HepG2 (cell line): ENCODE measurements at regions not wholly inside any gene's neighbourhood (a gene's known extent, or its start where the extent isn't known, plus 50 kb on each side); places are given as distances from the start of the nearest gene placed in this dataset.

ENCODE experiments used
- ARID2 ChIP-seq: sonication (generic); formaldehyde crosslinking; IDR thresholded peaks from 2 replicates; pipeline ENCODE4 v1.8.1; 2022; ENCODE audit warnings: mild to moderate bottlenecking, missing genetic modification reagents, borderline replicate concordance
- FOSL1 ChIP-seq: sonication (generic); formaldehyde crosslinking; IDR thresholded peaks from 2 replicates; pipeline ENCODE4 v1.9.0; 2021; ENCODE audit warnings: missing genetic modification reagents, borderline replicate concordance
- GMEB1 ChIP-seq: sonication (generic); formaldehyde crosslinking; IDR thresholded peaks from 2 replicates; pipeline ENCODE4 v1.5.1; 2020; ENCODE audit warnings: missing genetic modification reagents, mild to moderate bottlenecking, borderline replicate concordance
- GRHL1 ChIP-seq: sonication (generic); formaldehyde crosslinking; conservative IDR thresholded peaks from 2 replicates; pipeline ENCODE4 v1.8.0; 2022; ENCODE audit warnings: missing genetic modification reagents
- HIVEP1 ChIP-seq: sonication (generic); formaldehyde crosslinking; IDR thresholded peaks from 2 replicates; pipeline ENCODE4 v1.4.0; 2020; ENCODE audit warnings: mild to moderate bottlenecking, missing genetic modification reagents
- KAT2B ChIP-seq: fragments of 150-350 bp; IDR thresholded peaks from 2 replicates; pipeline ENCODE4 v1.6.1; 2014; ENCODE audit warnings: low read depth, low read length, borderline replicate concordance
- PCBP2 ChIP-seq: fragments of 200-400 bp; formaldehyde crosslinking; optimal IDR thresholded peaks from 2 replicates; pipeline ENCODE3; 2018; ENCODE audit warnings: low read length, low read depth; ENCODE audit not compliant: poor library complexity, severe bottlenecking
- RARA ChIP-seq: IDR thresholded peaks from 2 replicates; pipeline ENCODE4 v1.6.1; 2016; ENCODE audit warnings: missing genetic modification reagents, missing compliant biosample characterization
- RARG ChIP-seq: sonication (generic); formaldehyde crosslinking; IDR thresholded peaks from 2 replicates; pipeline ENCODE4 v1.4.0; 2020; ENCODE audit warnings: low read depth, mild to moderate bottlenecking, missing genetic modification reagents
- SATB2 ChIP-seq: sonication (generic); formaldehyde crosslinking; IDR thresholded peaks from 2 replicates; pipeline ENCODE4 v1.5.0; 2020; ENCODE audit warnings: missing genetic modification reagents
- SCMH1 ChIP-seq: sonication (generic); formaldehyde crosslinking; IDR thresholded peaks from 2 replicates; pipeline ENCODE4 v1.9.0; 2021; ENCODE audit warnings: missing genetic modification reagents, mild to moderate bottlenecking, borderline replicate concordance
- SOX13 ChIP-seq, 3 experiments: fragments of 450-650 bp in 1 of 3; sonication (generic) in 1 of 3; formaldehyde crosslinking in 1 of 3; IDR thresholded peaks in 2 of 3; conservative IDR thresholded peaks in 1 of 3; 2 replicates each; pipeline versions ENCODE4 v1.5.0 to v1.6.1; 2016 to 2020; ENCODE audit warnings: antibody characterized with exemption in 1 of 3, mild to moderate bottlenecking in 1 of 3, missing compliant biosample characterization in 1 of 3, missing genetic modification reagents in 1 of 3, moderate library complexity in 1 of 3
- U2AF1 ChIP-seq: fragments of 200-400 bp; formaldehyde crosslinking; optimal IDR thresholded peaks from 2 replicates; pipeline ENCODE3; 2017; ENCODE audit warnings: mild to moderate bottlenecking, low read depth, low read length
- ZNF160 ChIP-seq: sonication (generic); formaldehyde crosslinking; IDR thresholded peaks from 2 replicates; pipeline ENCODE4 v1.8.0; 2022; ENCODE audit warnings: mild to moderate bottlenecking, inconsistent platforms, missing genetic modification reagents
- ZNF230 ChIP-seq: sonication (generic); formaldehyde crosslinking; IDR thresholded peaks from 2 replicates; pipeline ENCODE4 v1.4.0; 2020; ENCODE audit warnings: mild to moderate bottlenecking, missing genetic modification reagents
- ZNF329 ChIP-seq: sonication (generic); formaldehyde crosslinking; IDR thresholded peaks from 2 replicates; pipeline ENCODE4 v1.9.0; 2021; ENCODE audit warnings: low read depth, mild to moderate bottlenecking, missing genetic modification reagents
- ZNF549 ChIP-seq: sonication (generic); formaldehyde crosslinking; IDR thresholded peaks from 2 replicates; pipeline ENCODE4 v1.5.0; 2020; ENCODE audit warnings: missing genetic modification reagents
- ZNF558 ChIP-seq: sonication (generic); formaldehyde crosslinking; IDR thresholded peaks from 2 replicates; pipeline ENCODE4 v1.9.0; 2022; ENCODE audit warnings: mild to moderate bottlenecking, missing genetic modification reagents, borderline replicate concordance
- ZNF609 ChIP-seq: sonication (generic); formaldehyde crosslinking; IDR thresholded peaks from 2 replicates; pipeline ENCODE4 v1.4.0; 2020; ENCODE audit warnings: mild to moderate bottlenecking, missing genetic modification reagents, borderline replicate concordance
- ZNF674 ChIP-seq: sonication (generic); formaldehyde crosslinking; IDR thresholded peaks from 2 replicates; pipeline ENCODE4 v1.5.0; 2020; ENCODE audit warnings: low read depth, mild to moderate bottlenecking, missing genetic modification reagents

GRCh38 chr2:234679741-234680687, 183.1 kb upstream of the ARL4C start (continued):
- TF ChIP-seq SCMH1 (CRISPR knock-in tag) (no peak), ZNF230 (CRISPR knock-in tag) (peak; percentile 73; the same call in 1 of the 2 replicates), ZNF609 (CRISPR knock-in tag) (peak; percentile 92), ZNF674 (no peak), RARG (CRISPR knock-in tag) (no peak), ZNF549 (no peak), SOX13 (IDR thresholded peaks at IDR 0.05) (peak; percentile 75), SOX13 (CRISPR knock-in tag; conservative IDR thresholded peaks at IDR 0.05 in 1 of 2, IDR thresholded peaks at IDR 0.05 in 1 of 2) (peak in 1 of 2 experiments; percentile 88; a peak in 2 of 4 replicates), SATB2 (CRISPR knock-in tag) (no peak), GRHL1 (no peak), ARID2 (CRISPR knock-in tag) (no peak; the same call in 1 of the 2 replicates), FOSL1 (CRISPR knock-in tag) (peak; percentile 99), ZNF160 (CRISPR knock-in tag) (no peak; the same call in 1 of the 2 replicates), U2AF1 (peak; percentile 90), ZNF558 (CRISPR knock-in tag) (no peak), HIVEP1 (CRISPR knock-in tag) (no peak), ZNF329 (CRISPR knock-in tag) (no peak), RARA (CRISPR knock-in tag) (peak; percentile 99), KAT2B (no peak), PCBP2 (no peak), GMEB1 (CRISPR knock-in tag) (no peak)
